ENCODE measurements at regions not wholly inside any gene's neighbourhood (a gene's known extent, or its start where the extent isn't known, plus 50 kb on each side); places are given as distances from the start of the nearest gene placed in this dataset.

DNA sequence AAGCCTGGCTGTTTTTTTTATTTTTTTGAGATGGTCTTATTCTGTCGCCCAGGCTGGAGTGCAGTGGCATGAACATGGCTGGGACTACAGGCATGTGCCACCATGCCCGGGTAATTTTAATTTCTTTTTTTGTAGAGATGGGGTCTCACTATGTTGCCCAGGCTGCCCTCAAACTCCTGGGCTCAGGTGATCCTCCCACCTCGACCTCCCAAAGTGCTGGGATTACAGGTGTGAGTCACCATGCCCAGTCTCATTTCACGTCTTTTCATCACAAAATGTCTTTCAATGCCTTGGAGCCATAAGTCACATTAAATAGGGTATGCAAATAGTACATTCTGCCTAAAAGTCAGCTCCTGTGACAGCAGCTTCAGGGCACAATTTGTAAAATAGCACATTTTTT, 52.8 kb downstream of the SOX2 start:
- FAIRE-seq (no peak), DNase-seq (no peak)
- Histone ChIP-seq H3K27ac (ENCODE audit: low read depth in 2 of 2, low read length in 2 of 2) (no peak overlapping the region), H3K27me3 (ENCODE audit: control insufficient read depth, insufficient read depth, low read length) (no peaks in the 10 kb centered on the region), H3K9ac (ENCODE audit: low read length in 3 of 3) (no peak overlapping the region), H3K9me3 (ENCODE audit: control insufficient read depth in 2 of 3, insufficient read depth in 1 of 3, low read length in 3 of 3) (no peaks in the 10 kb centered on the region), H3K36me3 (ENCODE audit: control insufficient read depth in 2 of 3, insufficient read depth in 3 of 3, low read length in 3 of 3) (no peaks in the 10 kb centered on the region), H3K4me1 (ENCODE audit: control insufficient read depth in 2 of 3, insufficient read depth in 2 of 3, low read depth in 1 of 3, low read length in 3 of 3) (no peaks in the 10 kb centered on the region), H3K4me3 (ENCODE audit: low read length in 3 of 3) (no peak overlapping the region)
- TF ChIP-seq, protein P1, sequence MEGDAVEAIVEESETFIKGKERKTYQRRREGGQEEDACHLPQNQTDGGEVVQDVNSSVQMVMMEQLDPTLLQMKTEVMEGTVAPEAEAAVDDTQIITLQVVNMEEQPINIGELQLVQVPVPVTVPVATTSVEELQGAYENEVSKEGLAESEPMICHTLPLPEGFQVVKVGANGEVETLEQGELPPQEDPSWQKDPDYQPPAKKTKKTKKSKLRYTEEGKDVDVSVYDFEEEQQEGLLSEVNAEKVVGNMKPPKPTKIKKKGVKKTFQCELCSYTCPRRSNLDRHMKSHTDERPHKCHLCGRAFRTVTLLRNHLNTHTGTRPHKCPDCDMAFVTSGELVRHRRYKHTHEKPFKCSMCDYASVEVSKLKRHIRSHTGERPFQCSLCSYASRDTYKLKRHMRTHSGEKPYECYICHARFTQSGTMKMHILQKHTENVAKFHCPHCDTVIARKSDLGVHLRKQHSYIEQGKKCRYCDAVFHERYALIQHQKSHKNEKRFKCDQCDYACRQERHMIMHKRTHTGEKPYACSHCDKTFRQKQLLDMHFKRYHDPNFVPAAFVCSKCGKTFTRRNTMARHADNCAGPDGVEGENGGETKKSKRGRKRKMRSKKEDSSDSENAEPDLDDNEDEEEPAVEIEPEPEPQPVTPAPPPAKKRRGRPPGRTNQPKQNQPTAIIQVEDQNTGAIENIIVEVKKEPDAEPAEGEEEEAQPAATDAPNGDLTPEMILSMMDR (IDR thresholded peaks at IDR 0.05; ENCODE audit: borderline replicate concordance, extremely low read depth, insufficient read depth): no peak
- intact Hi-C loops (cut with DNase I): no loop called here

DNA sequence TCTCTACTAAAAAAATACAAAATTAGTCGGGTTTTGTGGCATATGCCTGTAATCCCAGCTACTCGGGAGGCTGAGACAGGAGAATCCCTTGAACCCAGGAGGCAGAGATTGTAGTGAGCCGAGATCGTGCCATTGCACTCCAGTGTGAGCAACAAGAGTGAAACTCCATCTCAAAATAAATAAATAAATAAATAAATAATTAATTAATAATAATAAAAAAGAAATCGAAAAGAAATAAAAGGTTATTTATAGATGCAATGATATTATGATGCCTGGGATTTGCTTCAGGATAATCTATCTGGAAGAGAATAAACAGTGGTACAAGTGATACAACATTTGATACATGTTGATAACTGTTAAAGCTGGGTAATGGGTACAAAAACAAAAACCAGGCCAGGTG, 58.6 kb downstream of the SOX2 start:
- intact Hi-C loops (cut with DNase I): no loop called here
- Histone ChIP-seq H3K9ac (ENCODE audit: low read length in 3 of 3) (no peak overlapping the region), H3K36me3 (ENCODE audit: control insufficient read depth in 2 of 3, insufficient read depth in 3 of 3, low read length in 3 of 3) (no peaks in the 10 kb centered on the region), H3K9me3 (ENCODE audit: control insufficient read depth in 2 of 3, insufficient read depth in 1 of 3, low read length in 3 of 3) (no peaks in the 10 kb centered on the region), H3K4me3 (ENCODE audit: low read length in 3 of 3) (no peak overlapping the region), H3K4me1 (ENCODE audit: control insufficient read depth in 2 of 3, insufficient read depth in 2 of 3, low read depth in 1 of 3, low read length in 3 of 3) (no peaks in the 10 kb centered on the region), H3K27me3 (ENCODE audit: control insufficient read depth, insufficient read depth, low read length) (no peaks in the 10 kb centered on the region), H3K27ac (ENCODE audit: low read depth in 2 of 2, low read length in 2 of 2) (no peak overlapping the region)
- TF ChIP-seq, protein P1 (IDR thresholded peaks at IDR 0.05; ENCODE audit: borderline replicate concordance, extremely low read depth, insufficient read depth): no peak
- FAIRE-seq (no peak), DNase-seq (no peak)

DNA sequence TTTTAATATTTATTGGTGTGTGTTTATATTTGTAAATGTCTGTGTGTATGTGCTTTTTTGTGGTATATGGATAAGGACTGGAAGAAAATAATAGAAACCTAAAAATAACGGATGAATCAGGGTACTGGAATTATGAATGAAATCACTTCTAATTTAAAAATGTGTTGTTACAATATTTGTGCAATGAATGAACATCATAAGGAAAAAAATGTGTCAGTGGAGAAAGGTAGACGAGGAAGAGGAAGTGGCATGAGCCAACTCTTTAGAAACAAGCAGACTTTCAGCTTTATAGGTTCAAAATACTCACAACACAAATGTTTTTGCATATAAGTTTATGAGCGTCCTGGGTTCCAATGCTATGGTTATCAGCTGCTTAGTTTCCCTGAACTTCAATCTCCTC, 59.4 kb downstream of the SOX2 start:
- Histone ChIP-seq H3K27me3 (ENCODE audit: control insufficient read depth, insufficient read depth, low read length) (no peaks in the 10 kb centered on the region), H3K36me3 (ENCODE audit: control insufficient read depth in 2 of 3, insufficient read depth in 3 of 3, low read length in 3 of 3) (no peaks in the 10 kb centered on the region), H3K4me1 (ENCODE audit: control insufficient read depth in 2 of 3, insufficient read depth in 2 of 3, low read depth in 1 of 3, low read length in 3 of 3) (no peaks in the 10 kb centered on the region), H3K9ac (ENCODE audit: low read length in 3 of 3) (no peak overlapping the region), H3K27ac (ENCODE audit: low read depth in 2 of 2, low read length in 2 of 2) (no peak overlapping the region), H3K4me3 (ENCODE audit: low read length in 3 of 3) (no peak overlapping the region), H3K9me3 (ENCODE audit: control insufficient read depth in 2 of 3, insufficient read depth in 1 of 3, low read length in 3 of 3) (no peaks in the 10 kb centered on the region)
- DNase-seq: no peak
- FAIRE-seq: no peak
- TF ChIP-seq, protein P1 (IDR thresholded peaks at IDR 0.05; ENCODE audit: borderline replicate concordance, extremely low read depth, insufficient read depth): no peak
- intact Hi-C loops (cut with DNase I): no loop called here

- intact Hi-C loops (cut with DNase I): no loop called here
- Histone ChIP-seq H3K9me3 (ENCODE audit: control insufficient read depth in 2 of 3, insufficient read depth in 1 of 3, low read length in 3 of 3) (no peaks in the 10 kb centered on the region), H3K27ac (ENCODE audit: low read depth in 2 of 2, low read length in 2 of 2) (no peak overlapping the region), H3K27me3 (ENCODE audit: control insufficient read depth, insufficient read depth, low read length) (no peaks in the 10 kb centered on the region), H3K36me3 (ENCODE audit: control insufficient read depth in 2 of 3, insufficient read depth in 3 of 3, low read length in 3 of 3) (no peaks in the 10 kb centered on the region), H3K4me3 (ENCODE audit: low read length in 3 of 3) (no peak overlapping the region), H3K4me1 (ENCODE audit: control insufficient read depth in 2 of 3, insufficient read depth in 2 of 3, low read depth in 1 of 3, low read length in 3 of 3) (no peaks in the 10 kb centered on the region), H3K9ac (ENCODE audit: low read length in 3 of 3) (no peak overlapping the region)
- no peak for FAIRE-seq
- DNase-seq: no peak
- TF ChIP-seq, protein P1 (IDR thresholded peaks at IDR 0.05; ENCODE audit: borderline replicate concordance, extremely low read depth, insufficient read depth): no peak
Observed at GRCh38 chr3:181772166-181772565, 60.4 kb downstream of the SOX2 start.

All from kidney (tissue), 13 donors.